Stimulated activated CD4-positive, alpha-beta T cell treated with anti-CD3 and anti-CD28 coated beads, Interleukin-12 subunit alpha, Interleukin-12 subunit beta, amount 100 ng/mL, for 4 hours (primary cell): ENCODE measurements at regions not wholly inside any gene's neighbourhood (a gene's known extent, or its start where the extent isn't known, plus 50 kb on each side); places are given as distances from the start of the nearest gene placed in this dataset.
"Not testable (repeated sequence)": the region's sequence is repeated elsewhere in the genome, so short reads cannot be mapped to it uniquely, and the experiment has no call there.

Experiments used
- DNase-seq: peaks from one replicate; pipeline ENCODE4 v3.0.0-alpha.2; 2020

DNA sequence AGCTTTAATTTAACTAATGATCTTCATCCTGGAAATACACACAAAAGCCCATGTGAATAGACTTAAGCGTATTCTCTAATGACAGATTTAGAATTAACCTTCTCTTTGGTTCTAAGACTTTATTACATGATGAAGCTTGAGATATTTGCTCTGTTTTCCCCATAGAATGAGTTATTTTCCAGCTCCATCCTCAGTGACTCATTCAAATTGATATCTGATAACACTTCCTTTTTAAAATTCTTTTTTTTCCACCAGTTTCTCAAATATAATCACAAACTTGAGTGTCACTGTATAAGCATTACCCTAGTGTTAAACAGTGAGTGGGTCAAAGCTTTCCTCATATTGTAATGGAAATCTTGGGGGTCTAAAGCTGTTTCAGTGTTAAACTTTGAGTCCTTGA is 535.8 kb downstream of the KCNA4 start:
- no peak for DNase-seq

GRCh38 chr11:29458252-29458651 is 558.6 kb downstream of the KCNA4 start:
- DNase-seq = no peak

- DNase-seq = no peak
Observed at GRCh38 chr11:29452146-29452545, 564.7 kb downstream of the KCNA4 start.

DNA sequence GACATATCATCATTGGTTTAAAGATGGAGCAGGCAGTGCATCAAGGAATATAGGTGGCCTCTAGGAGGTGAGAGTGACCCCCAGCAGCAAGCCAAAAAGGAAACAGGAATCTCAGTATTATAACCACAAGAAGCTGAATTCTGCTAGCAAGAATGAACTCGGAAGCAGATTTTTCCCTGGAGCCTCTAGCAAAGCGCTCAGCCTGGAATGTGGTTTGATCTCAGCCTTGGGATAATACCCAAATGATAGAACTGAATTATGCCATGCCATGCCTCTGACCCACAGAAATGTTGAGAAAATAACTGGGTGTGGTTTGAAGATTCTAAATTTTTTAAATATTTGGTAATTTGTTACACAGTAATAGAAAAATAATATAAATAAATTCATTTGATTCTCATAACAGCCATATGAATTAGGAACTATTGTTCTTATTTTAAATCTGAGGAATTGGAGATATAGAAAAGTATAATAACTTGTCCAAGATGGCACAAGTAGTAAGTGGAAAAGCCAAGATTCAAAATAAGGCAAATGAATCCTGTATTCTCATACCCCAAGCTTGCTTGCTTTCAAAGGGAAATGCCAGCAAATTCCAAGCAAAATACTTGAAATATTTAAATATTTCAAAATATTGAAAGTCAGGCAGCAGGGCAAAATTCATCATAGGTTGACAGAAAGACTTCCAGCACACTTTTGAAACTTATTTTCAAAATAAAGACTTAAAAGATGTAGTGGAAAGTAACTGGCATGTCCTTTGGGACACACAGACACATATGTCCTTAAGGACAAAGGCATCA is 567.4 kb downstream of the KCNA4 start:
- no peak for DNase-seq

DNA sequence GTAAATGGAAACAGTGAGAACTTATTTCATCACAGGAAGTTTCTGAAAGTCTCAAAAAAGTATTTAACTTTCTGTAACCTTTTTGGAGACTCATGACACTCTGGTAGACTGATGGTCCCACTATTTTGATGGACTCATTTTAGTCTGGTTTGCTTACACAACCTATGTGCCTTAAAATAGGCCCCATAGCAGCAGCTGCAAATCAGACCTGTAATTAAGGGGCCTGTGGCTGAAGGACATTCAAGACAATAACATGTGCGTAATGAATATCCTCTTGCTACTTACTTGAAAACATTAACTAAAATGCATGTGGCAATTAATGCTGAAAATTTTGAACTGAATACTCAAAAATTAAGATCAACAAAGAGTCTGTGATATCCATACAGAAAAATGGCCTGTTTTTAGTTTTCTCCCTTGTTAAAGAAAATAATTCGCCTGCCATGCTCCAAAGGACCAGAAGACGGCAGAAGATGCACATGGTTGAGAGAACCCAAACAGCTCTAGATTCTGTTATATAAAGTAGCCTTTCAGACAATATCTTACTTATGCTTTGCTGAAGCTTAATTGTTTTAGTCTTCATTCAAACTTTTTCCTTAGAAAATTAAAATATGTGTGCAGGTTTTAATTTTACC is 568.5 kb downstream of the KCNA4 start:
- DNase-seq = no peak

DNA sequence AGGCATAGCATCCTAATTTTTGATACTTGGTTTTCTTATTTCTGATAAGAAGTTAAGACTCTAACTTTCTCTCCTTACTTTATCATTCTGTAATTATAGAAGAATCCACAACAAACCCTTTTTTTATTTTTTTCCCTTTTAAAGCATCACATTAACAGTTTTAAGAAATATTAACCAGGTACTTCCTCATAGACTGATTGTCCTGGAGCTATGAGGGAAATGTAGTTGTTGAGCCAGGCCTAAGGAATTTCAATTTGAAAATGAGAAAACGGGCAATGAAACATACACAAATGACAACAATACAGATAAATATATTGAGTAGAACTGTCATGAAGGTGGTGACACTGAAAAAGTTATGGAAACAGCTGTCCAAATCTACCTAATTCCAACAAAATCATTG is 569.0 kb downstream of the KCNA4 start:
- DNase-seq = no peak

DNA sequence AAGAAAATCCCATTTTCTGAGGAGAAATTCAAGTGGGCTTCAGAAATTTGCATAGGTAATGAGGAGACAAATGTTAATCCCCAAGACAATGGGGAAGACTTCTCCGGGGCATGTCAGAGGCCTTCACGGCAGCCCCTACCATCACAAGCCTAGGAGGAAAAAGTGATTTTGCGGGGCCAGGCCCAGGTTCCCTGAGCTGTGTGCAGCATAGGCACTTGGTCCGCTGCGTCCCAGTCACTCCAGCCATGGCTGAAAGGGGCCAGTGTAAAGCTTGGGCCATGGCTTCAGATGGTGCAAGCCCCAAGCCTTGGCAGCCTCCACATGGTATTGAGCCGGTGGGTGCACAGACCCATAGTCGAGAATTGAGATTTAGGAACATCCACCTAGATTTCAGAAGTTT is 570.7 kb downstream of the KCNA4 start:
- DNase-seq = no peak

DNA sequence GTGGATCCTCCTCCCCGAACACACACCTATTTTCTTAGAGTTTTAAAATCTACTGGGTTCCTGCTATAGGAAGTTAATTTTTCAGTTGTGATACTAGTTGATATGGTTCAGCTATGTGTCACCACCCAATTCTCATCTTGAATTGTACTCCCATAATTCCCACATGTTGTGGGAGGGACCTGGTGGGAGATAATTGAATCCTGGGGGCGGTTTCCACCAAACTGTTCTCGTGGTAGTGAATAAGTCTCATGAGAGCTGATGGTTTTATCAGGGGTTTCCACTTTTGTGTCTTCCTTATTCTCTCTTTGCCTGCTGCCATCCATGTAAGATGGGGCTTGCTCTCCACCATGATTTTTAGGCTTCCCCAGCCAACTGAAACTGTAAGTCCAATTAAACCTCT is 571.6 kb downstream of the KCNA4 start:
- not testable (repeated sequence) for DNase-seq

- DNase-seq = no peak
Observed at GRCh38 chr11:29438815-29439214, 578.0 kb downstream of the KCNA4 start.

GRCh38 chr11:29435421-29435820 is 581.4 kb downstream of the KCNA4 start:
- DNase-seq = no peak

DNA sequence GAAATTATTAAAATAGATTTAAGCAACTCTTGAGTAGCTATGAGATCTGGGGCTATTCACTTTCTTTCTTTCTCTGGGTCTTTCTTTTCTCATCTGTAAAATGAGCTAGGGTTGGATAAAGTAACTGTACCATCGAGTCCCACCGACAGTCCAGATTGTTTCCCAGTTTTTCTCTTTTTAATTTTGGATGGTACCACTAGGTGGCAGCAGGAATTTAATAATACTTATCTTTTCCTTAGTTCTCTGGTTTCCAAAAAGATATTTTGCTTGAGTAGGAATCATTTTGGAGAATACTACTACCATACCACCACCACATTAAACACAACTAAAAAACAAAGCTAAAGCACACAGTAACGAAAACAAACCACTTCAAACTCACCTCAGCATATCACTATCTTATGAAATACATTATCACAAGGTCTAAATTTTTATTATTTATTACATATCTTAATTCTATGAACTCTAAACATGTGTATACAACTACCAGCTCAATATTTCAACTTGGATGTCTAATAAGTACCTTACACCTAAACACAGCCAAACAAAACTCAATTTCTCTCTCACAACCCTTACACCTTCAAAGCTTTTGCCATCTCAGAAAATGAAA is 584.0 kb downstream of the KCNA4 start:
- no peak for DNase-seq

GRCh38 chr11:29405305-29405704 is 611.5 kb downstream of the KCNA4 start:
- no peak for DNase-seq

GRCh38 chr11:29395555-29396072 is 621.2 kb downstream of the KCNA4 start:
- DNase-seq = no peak

- DNase-seq = no peak
Observed at GRCh38 chr11:29389793-29390192, 627.0 kb downstream of the KCNA4 start.

DNA sequence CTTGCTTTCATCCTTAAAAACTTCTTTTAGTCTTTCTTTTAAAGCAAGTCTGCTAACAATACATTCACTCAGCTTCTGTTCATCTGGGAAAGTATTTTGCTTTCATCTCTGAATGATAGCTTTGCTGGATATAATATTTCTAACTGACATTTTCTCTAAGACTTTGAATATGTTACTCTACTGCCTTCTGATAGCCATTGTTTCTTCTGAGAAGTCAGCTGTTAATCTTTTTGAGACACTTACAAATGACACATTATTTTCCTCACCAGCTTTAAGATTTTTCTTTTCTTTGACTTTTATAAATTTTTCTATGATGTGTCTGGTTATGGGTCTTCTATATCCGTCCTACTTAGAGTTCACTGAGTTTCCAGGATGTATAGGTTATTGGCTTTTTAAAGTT is 643.1 kb downstream of the KCNA4 start:
- DNase-seq = no peak

- DNase-seq = no peak
Observed at GRCh38 chr11:29368126-29368525, 648.7 kb downstream of the KCNA4 start.

DNA sequence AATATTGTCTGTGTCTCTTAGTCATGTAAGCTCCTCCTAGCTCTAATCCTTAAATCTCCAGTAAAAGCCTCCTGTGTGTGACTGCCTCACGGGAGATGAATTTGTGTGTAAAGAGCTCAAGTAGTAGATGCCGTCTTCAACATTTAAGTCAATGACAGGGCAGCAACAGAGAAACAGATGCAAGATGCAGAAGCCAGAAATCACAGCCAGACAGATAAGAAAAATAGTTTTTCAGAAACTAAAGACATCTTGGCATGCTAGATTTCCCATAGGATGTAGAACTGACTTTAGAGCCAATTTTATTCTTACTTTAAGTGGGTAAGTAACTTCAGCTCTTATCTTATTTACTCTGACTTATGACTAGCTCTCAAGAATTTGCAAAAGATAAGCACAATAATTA is 652.8 kb downstream of the KCNA4 start:
- no peak for DNase-seq

DNA sequence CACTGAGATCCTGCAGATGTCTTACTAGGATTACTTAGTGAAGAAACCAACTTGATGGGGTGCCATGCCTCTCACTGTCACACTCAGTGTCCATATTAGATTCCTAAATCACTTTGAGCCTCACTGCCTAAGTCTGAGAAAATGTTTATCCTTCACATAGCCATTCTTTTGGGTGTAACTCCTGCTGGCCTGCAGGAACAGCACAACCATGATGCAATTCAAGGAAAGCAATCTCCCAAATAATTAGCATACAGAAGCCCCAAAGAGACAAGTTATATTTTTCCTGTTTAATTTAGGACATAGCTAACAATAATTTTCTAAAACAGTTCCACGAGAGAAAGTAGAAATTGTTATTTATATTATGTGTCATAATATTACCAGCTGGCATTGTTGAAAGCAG is 655.5 kb downstream of the KCNA4 start:
- no peak for DNase-seq

DNA sequence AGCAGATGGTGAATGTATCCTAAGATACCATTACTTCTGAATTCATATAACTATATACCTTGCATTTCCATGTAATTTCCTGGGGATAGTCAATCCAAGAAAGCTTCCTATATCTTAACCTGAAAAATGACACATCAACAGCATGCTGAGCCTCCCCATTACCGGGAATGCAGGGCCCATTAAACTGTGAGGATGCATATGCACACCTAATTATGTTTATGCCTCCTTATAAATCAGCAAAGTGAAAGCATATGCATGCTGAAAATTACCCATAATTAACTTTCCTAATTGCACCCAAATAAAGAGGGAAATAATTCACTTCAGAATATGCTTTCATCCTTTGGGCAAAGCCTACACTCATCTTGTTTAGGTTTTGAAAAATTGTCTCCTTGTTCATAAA is 663.0 kb downstream of the KCNA4 start:
- no peak for DNase-seq

- no peak for DNase-seq
Observed at GRCh38 chr11:29352273-29352795, 664.5 kb downstream of the KCNA4 start.

- DNase-seq = no peak
Observed at GRCh38 chr11:29351301-29351873, 665.4 kb downstream of the KCNA4 start.

GRCh38 chr11:29343465-29344333 is 673.1 kb downstream of the KCNA4 start:
- DNase-seq = peak; percentile 3
